HG03025 (cell line): ENCODE measurements at regions not wholly inside any gene's neighbourhood (a gene's known extent, or its start where the extent isn't known, plus 50 kb on each side); places are given as distances from the start of the nearest gene placed in this dataset.
"Not testable (repeated sequence)": the region's sequence is repeated elsewhere in the genome, so short reads cannot be mapped to it uniquely, and the experiment has no call there.

Source experiments
- ATAC-seq: cut with Tn5 transposase; IDR thresholded peaks from one replicate; pipeline ENCODE4 v1.9.1; 2021; ENCODE audit warnings: mild to moderate bottlenecking, moderate library complexity; ENCODE audit not compliant: unreplicated experiment, low FRiP score

DNA sequence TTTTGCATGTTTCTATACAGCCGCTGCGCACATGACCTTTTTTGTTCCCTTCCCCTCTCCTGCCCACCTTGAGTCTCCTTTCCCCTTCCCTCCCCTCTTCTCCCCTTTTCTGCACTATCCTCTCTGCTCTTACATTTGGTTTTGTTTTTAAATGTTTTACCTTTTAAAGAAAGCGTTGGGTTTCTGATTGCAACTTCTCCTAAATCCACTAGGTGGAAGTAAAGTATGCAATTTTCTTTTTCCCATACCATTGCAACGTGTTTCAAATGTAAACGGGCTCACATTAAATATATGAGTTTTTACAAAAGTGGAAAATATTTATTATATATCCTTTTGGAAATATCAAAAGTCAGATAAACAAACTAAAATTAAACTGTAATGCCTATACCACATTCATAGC lies 500.9 kb downstream of the DIRAS2 start:
- no peak for ATAC-seq

DNA sequence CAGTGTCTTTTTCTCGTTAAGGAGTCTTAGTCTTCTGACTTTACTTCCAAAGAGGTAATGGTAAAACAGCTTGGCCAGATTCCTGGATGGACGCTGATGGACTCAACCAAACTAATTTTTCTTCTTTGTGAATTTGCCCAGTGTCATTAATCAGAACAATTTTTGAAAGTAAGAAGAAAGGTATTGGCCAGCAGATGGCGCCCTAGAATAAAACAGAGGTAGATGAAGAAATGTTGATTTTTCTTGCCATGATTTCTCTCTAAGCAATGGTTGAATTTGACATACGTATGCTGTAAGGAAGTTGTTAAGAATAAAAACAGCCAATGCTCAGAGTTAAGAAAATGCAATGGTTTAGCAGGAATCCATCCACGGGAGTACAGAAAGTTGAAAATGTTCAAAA lies 500.0 kb downstream of the DIRAS2 start:
- ATAC-seq, result no peak

DNA sequence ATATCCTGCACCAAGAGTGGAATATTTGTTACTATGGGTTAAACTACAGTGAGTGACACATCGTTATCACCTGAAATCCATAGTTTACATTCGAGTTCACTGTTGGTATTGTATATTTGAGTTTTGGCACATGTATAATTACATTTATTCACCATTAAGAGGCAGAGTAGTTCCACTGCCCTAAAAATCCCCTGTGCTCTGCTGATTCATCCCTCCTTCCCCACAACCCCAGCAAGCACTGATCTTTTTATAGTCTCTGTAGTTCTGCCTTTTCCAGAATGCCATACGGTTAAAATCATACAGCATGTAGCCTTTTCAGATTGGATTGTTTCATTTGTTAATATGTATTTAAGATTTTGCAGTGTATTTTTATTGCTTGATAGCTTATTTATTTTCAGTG lies 495.2 kb downstream of the DIRAS2 start:
- ATAC-seq, result no peak

DNA sequence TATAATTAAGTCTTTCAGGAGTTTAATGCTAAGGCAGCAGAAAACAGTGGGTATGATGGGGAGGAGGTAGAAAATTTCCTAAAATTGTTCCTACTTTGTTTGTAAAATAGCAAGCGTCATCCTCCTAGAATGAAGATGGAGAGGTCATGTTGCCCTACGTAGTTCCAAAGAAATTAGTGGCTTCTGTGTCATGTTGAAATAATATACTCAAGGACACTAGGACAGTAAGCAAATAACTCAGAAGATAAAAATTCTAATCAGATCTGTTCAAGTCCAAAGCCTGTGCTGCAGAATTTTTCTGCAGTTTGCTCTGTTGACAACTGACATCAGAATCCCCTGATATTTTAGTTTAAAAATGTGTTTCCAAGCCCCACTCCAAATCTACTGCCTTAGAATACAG lies 486.3 kb downstream of the DIRAS2 start:
- no peak for ATAC-seq

DNA sequence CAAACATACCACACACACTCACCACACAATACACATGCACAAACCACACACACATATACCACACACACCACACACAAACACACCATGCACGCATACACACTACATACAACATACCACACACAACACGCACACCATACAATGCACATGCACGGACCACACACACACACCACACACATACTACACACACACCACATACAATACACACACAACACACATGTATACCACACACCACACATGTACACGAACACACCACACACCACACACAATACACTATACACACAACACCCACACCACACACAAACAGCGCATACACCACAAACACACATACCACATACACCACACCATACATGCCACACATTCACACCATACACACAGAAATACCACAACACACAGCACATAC lies 480.3 kb downstream of the DIRAS2 start:
- no peak for ATAC-seq

DNA sequence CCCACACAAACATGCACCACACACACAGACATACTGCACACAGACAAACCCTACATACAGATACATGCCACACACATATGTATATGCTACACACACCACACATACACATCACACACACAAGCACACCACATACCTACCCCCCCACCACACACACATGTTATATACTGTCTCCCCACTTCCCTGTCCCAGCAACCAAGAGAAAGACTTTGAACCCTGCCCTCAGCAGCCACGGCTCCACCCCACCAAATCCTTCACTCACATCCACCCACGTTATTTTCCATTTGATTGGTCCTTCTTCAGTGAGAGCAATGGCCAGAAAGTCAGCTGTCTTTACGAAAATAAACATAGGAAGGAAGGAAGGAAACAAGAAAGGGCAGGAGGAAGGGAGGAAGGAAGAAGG lies 479.8 kb downstream of the DIRAS2 start:
- no peak for ATAC-seq

DNA sequence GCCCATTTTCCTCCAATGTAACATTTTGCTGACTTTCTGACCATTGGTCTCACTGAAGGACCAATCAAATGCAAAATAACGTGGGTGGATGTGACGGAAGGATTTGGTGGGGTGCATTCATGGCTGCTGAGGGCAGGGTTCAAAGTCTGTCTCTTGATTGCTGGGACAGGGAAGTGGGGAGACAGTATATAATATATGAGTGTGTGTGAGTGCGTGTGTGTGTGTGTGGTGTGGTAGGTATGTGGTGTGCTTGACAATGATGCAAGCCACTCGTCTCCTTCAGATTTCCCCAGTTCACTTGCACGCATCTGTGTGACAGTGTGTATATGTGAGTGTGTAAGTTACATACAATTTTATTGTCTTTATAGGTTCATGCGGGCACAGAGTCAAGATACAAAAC lies 477.3 kb downstream of the DIRAS2 start:
- no peak for ATAC-seq

DNA sequence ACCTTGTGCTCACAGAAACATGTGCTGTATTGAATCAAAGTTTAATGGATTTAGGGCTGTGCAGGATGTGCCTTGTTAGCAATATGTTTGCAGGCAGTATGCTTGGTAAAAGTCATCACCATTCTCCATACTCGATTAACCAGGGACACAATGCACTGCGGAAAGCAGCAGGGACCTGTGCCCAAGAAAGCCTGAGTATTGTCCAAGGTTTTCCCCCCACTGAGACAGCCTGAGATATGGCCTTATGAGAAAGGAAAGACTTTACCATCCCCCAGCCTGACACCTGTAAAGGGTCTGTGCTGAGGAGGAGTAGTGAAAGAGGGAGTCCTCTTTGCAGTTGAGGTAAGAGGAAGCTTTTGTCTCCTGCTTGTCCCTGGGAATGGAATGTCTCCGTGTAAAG lies 476.2 kb downstream of the DIRAS2 start:
- not testable (repeated sequence) for ATAC-seq

DNA sequence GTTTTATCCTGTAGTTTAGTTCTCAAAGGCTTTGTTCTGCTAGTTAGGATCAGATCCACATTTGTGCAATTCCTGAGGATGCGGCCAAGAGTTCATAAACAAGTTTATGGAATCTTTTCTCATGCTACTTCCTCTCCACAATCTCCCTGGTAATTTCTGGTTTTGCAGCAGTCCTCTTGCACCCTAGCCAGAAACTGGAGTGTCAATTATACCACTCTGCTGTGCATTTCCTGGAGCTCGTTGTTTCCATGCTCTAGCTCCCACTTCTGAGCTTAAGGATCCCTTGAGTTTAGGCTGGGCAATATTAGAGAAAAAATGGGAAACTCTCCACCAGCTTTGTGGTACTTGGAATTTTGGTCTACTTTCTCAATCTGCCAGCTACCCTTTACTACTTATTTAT lies 474.7 kb downstream of the DIRAS2 start:
- ATAC-seq, result no peak

DNA sequence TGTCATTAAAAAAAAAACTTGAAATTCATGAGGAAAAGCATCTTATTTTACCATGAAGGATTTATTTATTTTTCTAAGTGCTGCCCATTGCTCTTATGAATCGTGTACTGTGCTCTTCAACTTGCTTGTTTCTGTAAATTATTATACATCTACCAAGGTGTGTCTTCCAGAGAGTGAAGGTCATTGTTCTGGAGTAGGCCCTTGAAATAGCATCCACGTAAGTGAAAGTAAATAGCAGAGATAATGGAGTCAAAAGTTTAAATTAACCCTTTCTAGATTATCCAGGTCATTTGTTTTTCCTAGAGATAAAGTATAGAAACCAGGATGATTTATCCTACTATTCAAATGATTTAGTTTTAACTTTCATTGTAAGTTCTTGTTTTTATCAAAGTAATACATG lies 473.1 kb downstream of the DIRAS2 start:
- no peak for ATAC-seq

DNA sequence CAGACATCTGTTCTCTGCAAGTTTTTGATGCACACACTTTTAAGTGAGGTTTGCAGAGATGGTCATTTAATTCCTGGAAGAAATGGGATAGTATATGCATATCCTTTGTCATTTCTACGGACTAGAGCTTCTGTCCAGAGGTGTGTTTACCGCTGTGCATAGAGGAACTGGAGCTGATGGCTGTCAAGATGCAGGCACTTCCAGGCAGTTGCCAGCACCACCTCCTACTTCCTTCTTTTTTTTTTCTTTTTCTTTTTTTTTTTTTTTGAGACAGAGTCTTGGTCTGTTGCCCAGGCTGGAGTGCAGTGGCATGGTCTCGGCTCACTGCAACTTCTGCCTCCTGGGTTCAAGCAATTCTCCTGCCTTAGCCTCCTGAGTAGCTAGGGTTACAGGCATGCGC lies 468.7 kb downstream of the DIRAS2 start:
- ATAC-seq, result not testable (repeated sequence)

DNA sequence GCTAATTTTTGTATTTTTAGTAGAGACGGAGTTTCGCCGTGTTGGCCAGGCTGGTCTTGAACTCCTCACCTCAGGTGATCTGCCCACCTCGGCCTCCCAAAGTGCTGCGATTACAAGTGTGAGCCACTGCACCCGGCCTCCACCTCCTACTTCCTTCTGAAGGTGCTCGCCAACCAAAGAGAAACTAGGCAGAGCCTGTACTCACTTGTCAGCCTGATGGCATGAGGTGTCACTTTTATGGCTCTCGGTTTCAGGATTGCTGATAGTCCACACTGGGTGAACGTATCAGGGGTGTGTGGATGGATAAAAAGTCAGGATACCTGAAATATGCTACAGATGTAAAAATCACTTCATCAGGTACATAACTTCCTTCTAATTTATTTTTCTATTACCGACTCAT lies 468.3 kb downstream of the DIRAS2 start:
- not testable (repeated sequence) for ATAC-seq

DNA sequence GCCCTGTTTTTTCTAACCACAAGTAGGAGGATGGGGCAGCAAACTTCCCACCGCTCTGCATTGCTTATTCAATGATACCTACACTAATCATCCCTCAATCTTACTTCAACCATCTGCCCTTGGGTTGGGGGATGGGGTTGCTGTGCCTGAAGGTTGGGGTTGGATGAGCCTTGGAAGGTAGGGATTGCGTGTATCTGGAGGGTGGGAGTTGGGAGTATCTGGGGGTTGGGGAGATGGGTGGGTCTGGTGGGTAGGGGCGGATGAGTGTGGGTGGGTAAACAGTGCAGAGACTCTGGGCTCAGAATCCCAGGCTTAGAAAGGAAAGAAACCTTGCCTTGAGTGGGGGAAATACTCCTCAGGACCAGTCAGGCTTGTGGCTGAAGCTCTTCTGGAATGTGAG lies 467.4 kb downstream of the DIRAS2 start:
- no peak for ATAC-seq

DNA sequence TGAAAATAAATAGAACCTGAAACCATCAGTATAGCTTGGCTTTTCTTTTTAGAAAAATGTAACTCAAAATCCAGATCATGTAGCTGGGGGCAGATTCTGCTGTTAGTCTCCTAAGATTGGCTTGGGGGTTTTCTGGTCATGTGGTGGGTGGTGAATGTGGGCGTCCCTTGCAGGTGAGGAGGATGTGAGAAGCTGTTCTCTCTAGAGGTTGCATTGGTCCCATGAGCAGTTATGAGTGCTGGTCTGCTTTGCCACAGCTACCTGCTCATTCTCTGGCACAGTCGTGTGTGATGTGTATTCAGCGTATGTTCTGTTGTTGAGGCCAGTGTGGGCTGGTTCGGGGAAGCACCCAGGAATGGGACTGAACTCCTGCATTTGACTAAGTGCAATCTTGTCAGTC lies 466.8 kb downstream of the DIRAS2 start:
- ATAC-seq, result no peak

DNA sequence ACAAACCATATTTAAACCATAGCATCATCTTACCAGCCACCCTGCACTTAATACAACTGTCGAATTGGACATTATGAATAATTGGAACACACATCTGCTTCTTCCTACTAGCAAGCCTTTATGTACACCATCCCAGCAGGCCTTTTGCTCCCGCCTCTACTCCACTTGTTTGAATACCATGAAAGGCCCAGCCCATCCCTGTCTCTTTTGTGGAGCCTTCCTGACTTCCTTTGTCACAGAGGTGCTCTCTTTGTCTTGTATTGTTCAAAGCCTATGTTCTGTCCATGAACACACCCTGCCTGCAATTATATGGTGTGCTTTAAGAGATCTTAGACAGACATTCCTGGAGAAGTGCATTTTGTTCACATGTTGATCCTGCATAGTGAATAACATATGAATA lies 465.7 kb downstream of the DIRAS2 start:
- ATAC-seq, result no peak

DNA sequence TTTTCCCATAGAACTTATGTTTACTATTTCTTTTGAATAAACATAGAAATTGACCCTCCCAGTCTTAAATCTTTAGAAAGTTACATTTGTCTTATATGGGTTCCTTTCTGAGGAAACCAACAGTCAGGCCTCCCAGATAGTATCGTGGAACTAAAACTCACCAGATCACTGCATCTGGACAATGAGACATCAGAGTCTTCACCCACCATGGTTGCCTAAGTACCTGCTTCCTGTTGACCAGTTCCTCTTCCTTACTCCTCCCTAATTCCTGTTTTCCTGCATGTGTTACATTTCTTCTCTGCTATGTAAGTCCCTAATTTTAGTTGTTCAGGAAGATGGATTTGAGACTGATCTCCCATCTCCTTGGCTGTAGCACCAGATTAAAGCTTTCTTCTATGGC lies 462.2 kb downstream of the DIRAS2 start:
- ATAC-seq, result no peak

DNA sequence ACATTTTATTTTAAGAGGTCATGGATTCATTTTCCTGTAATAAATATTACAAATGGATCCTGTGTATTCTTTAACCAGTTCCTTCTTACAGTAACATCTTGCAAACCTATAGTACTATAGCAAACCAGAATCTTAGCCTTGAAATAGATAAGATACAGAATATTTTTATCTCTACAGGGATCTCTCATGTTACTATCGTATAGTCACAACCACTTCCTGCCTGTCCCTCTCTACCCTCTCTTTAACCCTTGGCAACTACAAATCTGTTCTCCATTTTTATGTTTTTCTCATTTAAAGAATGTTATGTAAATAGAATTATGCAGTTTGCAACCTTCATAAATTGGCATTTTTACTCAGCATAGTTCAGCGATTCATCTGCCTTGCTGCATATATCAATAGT lies 454.0 kb downstream of the DIRAS2 start:
- no peak for ATAC-seq

DNA sequence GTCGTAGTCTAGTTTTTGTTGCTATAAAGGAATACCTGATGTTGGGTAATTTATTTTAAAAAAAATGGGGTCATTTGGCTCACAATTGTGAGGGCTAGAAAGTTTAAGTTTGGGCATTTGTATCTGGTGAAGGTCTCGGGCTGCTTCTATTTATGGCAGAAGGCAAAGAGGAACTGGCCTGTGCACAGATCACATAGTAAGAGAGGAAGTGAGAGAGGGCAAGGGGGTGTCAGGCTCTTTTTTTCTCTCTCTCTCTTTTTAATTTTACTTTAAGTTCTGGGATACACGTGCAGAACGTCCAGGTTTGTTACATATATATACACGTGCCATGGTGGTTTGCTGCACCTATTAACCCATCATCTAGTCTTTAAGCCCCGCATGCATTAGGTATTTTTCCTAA lies 453.3 kb downstream of the DIRAS2 start:
- peak; percentile 86 for ATAC-seq

DNA sequence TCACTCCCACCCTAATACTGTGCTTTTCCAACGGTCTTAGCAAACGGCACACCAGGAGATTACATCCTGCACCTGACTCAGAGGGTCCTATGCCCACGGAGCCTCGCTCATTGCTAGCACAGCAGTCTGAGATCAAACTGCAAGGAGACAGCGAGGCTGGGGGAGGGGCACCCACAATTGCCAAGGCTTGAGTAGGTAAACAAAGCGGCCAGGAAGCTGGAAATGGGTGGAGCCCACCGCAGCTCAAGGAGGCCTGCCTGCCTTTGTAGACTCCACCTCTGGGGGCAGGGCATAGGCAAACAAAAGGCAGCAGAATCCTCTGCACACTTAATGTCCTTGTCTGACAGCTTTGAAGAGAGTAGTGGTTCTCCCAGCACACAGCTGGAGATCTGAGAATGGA lies 450.2 kb downstream of the DIRAS2 start:
- ATAC-seq, result not testable (repeated sequence)

DNA sequence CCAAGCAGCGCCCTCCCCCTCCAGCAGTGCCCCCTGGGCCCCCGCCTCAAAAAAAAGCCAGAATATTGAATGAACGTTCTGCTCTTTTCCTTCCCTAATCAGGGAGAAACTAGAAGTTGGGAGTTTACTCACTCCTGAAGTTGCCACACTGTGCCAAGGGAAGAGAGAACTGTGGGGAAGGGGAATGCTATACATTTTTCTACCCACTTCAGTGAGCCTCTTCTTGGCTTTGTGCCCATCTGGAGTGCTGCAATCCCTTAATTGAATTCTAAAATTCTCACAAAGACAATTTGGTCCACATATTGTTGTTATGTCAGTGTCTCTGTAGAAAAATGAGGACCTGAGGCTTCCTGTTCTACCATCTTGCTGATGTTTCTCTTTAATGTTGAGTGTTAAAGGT lies 443.7 kb downstream of the DIRAS2 start:
- ATAC-seq, result no peak

DNA sequence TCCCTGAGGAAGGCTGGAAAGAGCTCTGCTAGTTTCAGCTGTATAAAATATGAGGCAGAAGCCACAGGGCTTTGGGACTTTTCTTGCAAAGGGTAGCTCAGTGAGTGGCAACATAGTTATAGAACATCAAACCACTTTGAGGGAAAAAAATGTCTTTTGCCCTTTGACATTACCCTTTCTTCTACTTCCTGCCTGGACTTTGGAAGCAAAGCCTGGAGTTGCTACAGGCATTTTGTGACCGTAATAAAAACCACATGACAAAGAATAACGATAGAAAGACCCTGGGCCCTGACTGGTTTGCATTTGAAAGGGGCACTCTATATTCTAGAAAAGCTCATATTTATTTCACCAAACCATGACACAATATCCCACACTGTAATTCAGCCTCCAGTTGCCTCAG lies 440.9 kb downstream of the DIRAS2 start:
- ATAC-seq, result no peak

DNA sequence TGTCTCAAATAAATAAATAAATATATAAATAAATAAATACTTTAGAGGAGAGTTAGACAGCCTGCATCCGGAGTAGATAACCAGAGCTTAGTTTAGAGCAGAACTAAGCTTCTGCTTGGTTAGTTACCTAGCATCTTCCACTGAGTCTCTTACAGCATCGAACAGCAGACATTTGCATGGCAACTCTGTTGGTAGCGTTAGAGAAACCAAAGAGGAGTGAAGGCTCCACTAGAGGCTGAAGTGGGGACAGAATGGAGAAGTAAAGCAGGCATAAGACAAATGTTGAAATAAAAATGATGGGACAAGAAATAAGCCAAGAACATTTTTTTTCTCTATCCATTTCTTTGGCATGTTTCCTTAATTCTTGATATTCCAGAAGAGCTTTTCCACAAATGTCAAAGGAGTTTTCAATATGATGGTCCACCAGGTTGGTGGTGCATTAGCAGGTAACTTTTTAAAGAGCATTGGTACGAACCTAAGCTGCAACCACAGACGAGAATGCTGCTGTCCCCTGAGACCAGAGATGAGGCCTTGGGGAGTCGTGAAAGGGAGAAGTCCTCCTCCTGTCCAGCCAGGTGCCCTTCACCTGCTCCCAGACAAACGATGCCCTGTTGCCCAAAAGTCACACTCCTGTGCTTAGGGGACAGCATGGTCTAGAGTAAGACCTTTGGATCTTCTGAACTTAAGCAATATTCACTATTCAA lies 438.3 kb downstream of the DIRAS2 start:
- no peak for ATAC-seq

DNA sequence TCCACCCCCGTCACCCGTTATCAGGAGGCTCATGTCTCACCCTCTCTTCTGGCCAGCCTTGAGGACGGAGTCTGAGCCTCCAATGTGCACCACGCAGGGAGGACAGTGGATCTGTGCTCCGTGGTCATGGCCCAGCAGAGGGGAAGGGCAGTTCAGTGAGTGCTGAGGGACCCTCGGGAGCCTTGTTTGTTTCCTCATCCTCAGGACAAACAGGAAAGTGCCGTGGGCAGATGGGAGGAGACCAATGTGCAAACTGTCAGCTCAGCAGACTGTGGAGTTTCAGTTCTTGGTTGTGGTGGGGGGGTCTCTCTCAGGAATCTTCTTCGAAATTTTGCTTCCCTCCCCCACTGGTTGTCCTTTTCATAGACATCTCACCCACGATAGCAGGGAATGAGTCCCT lies 429.6 kb downstream of the DIRAS2 start:
- not testable (repeated sequence) for ATAC-seq
